ENCODE measurements at regions not wholly inside any gene's neighbourhood (a gene's known extent, or its start where the extent isn't known, plus 50 kb on each side); places are given as distances from the start of the nearest gene placed in this dataset.

- H3K4me3 ChIP-seq (ENCODE audit: low read depth, low read length) = no peak overlapping the region
- DNase-seq (ENCODE audit: low read depth) = no peak
- in situ Hi-C loops (cut with HindIII; ENCODE audit: low sequenced_read_pairs) = no loop called here
- no peak for TF ChIP-seq CTCF (IDR thresholded peaks at IDR 0.05; ENCODE audit: low read depth, low read length, missing control alignments)
Measured at GRCh38 chr2:67499989-67500388, 102.9 kb downstream of the ETAA1 start.

- no peak for DNase-seq (ENCODE audit: low read depth)
- in situ Hi-C loops (cut with HindIII; ENCODE audit: low sequenced_read_pairs) = no loop called here
Measured at GRCh38 chr2:67500541-67500940, 103.4 kb downstream of the ETAA1 start.

GRCh38 chr2:67502346-67503065 is 105.4 kb downstream of the ETAA1 start:
- no peak for DNase-seq (ENCODE audit: low read depth)
- H3K4me3 ChIP-seq (ENCODE audit: low read depth, low read length) = no peak overlapping the region
- in situ Hi-C loops (cut with HindIII; ENCODE audit: low sequenced_read_pairs) = no loop called here
- TF ChIP-seq CTCF (IDR thresholded peaks at IDR 0.05; ENCODE audit: low read depth, low read length, missing control alignments) = no peak

More at GRCh38 chr2:67500541-67500940, 103.4 kb downstream of the ETAA1 start:
- H3K4me3 ChIP-seq (ENCODE audit: low read depth, low read length) = no peak overlapping the region
- TF ChIP-seq CTCF (IDR thresholded peaks at IDR 0.05; ENCODE audit: low read depth, low read length, missing control alignments) = no peak

DNA sequence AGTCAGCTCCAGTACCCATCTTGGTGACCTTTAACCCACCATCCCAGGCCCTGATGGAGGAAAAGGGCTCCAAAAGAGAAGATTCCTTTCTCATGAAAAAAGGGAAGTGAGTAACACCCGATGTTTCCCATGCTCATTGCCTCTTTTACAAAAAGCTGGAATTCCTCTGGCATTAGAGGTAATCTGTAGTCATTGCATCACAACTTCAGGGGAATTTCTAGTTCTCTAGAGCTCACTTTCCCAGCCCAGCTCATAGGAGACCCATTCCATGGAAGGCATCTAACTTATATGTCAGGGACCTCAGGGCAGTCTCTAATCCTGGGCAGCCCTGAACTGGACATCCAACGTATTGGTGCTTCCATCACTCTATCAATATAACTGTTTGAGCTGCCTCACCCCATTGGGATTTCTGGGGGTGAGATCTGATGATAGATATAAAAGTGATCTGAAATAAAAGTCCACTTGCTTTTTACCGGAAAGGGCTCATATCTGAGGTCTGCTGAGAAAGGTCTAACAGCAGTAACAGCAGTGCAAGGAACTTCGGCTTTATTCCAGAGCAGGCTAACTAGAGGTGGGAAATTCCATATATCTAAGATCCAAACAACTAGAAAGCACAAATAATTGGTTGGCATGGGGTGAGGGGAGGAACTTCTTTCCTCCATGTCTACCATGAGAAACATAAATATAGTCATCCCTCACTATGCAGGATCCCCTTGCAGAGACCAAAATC is 106.1 kb downstream of the ETAA1 start:
- in situ Hi-C loops (cut with HindIII; ENCODE audit: low sequenced_read_pairs) = no loop called here
- no peak overlapping the region for H3K4me3 ChIP-seq (ENCODE audit: low read depth, low read length)
- no peak for DNase-seq (ENCODE audit: low read depth)
- TF ChIP-seq CTCF (IDR thresholded peaks at IDR 0.05; ENCODE audit: low read depth, low read length, missing control alignments) = no peak

GRCh38 chr2:67510745-67511144 is 113.6 kb downstream of the ETAA1 start:
- TF ChIP-seq CTCF (IDR thresholded peaks at IDR 0.05; ENCODE audit: low read depth, low read length, missing control alignments) = no peak
- peak; percentile 32 for DNase-seq (ENCODE audit: low read depth)
- no peak overlapping the region for H3K4me3 ChIP-seq (ENCODE audit: low read depth, low read length)
- in situ Hi-C loops (cut with HindIII; ENCODE audit: low sequenced_read_pairs) = no loop called here

DNA sequence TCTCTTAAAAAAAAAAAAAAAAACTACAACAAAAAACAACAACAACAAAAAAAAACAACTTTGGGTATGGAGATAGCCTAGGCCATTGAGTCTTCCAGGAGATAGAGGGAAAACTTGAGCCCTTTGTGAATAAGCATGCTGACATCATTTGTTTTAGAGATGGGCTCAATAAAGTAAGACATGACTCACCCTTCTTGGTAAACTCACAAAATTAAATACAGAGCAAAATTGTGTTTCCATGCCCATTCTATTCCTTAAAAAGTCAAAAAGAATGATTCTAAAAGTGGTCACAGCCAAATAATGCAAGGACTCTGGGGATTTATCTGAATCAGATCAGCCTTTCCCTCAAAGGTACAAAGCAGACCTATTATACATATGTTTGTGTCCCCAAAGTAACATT is 117.4 kb downstream of the ETAA1 start:
- TF ChIP-seq CTCF (IDR thresholded peaks at IDR 0.05; ENCODE audit: low read depth, low read length, missing control alignments) = no peak
- H3K4me3 ChIP-seq (ENCODE audit: low read depth, low read length) = no peak overlapping the region
- no peak for DNase-seq (ENCODE audit: low read depth)
- in situ Hi-C loops (cut with HindIII; ENCODE audit: low sequenced_read_pairs) = no loop called here
